Breast epithelium (tissue), 3 donors: ENCODE measurements at regions not wholly inside any gene's neighbourhood (a gene's known extent, or its start where the extent isn't known, plus 50 kb on each side); places are given as distances from the start of the nearest gene placed in this dataset.

ENCODE experiments used
- POLR2AphosphoS5 ChIP-seq, 3 donors: sonication (generic); formaldehyde crosslinking; IDR thresholded peaks; one replicate each; pipeline ENCODE4 v1.6.1; 2017; ENCODE audit warnings: antibody characterized with exemption in 3 of 3
- TF ChIP-seq, protein P1 (sequence below), 3 donors: fragments of 450-650 bp; IDR thresholded peaks; one replicate each; pipeline ENCODE4 v1.5.1; 2016 to 2017; ENCODE audit warnings: antibody characterized with exemption in 3 of 3, mild to moderate bottlenecking in 3 of 3, moderate library complexity in 3 of 3

DNA sequence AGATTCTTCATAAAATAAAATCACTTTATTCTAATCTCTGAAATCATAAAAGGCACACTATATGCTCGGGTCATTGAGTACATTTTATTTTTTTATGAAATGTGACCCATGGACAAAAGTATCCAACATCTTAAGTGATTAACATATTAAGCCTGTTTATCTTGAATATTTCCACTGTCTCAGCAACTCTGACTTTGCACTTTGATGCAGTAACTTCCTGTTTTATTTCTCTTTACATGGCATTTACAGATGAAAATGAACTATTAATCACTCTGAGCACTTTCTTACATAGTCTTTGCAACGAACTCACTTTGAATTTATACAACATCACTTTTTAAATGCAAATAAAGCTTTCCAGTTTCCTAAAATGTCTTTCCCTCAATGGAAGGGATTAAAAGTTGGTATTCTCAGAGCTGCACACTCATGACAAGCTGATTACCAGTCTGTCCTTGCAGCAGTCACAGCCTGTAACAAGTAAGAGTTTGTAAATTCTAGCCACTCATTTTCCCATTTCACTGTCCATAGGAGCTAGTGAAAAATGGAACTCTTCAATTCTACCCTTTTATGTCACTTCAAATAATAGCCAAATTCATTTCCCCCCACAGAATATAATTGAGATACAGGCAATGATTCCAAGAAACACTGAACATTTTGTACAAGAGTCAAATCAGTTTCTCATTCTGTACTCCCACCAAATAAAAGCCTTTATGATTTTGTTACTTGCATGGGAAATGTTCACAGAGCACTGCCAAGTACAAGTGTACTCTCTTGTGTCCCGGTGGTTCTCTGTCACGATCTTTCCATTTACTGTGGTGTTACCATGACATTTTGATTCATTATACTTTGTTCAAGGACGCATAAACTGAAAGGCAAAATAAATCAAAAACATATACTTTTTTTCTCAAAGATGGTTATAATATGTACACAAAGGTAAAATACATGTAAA lies 1968.9 kb downstream of the PCDH9 start:
- TF ChIP-seq, protein P1, sequence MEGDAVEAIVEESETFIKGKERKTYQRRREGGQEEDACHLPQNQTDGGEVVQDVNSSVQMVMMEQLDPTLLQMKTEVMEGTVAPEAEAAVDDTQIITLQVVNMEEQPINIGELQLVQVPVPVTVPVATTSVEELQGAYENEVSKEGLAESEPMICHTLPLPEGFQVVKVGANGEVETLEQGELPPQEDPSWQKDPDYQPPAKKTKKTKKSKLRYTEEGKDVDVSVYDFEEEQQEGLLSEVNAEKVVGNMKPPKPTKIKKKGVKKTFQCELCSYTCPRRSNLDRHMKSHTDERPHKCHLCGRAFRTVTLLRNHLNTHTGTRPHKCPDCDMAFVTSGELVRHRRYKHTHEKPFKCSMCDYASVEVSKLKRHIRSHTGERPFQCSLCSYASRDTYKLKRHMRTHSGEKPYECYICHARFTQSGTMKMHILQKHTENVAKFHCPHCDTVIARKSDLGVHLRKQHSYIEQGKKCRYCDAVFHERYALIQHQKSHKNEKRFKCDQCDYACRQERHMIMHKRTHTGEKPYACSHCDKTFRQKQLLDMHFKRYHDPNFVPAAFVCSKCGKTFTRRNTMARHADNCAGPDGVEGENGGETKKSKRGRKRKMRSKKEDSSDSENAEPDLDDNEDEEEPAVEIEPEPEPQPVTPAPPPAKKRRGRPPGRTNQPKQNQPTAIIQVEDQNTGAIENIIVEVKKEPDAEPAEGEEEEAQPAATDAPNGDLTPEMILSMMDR (IDR thresholded peaks at IDR 0.05) = no peak
- no peak for TF ChIP-seq POLR2AphosphoS5 (IDR thresholded peaks at IDR 0.05)
